ENCODE measurements at regions not wholly inside any gene's neighbourhood (a gene's known extent, or its start where the extent isn't known, plus 50 kb on each side); places are given as distances from the start of the nearest gene placed in this dataset.

DNA sequence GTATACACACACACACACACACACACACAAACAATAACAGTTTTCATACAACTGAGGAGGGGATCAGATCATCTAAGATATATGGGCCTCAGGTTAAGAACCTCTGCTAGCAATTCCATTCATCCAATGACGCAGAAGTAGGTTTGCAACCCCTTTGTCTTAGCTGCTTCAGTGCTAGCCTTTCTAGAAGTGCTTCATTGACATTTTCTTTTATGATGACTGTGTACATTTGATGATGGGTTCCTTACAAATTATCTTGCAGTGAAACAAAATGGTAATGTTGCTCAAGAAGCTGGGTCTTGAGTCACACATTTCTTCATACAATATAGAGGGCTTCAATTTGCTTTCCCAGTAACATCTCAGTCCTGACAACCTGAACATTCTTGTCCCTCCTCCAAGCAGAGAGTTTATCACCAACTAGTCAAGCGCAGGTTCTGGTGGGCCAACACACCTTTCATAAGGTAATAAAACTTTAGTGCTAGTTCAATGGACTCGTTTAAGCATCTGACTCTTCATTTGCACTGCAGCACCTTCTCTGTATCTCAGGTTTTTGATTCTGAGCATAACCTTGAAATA is 269.5 kb downstream of the CNTN3 start:
- no peak for DNase-seq

DNA sequence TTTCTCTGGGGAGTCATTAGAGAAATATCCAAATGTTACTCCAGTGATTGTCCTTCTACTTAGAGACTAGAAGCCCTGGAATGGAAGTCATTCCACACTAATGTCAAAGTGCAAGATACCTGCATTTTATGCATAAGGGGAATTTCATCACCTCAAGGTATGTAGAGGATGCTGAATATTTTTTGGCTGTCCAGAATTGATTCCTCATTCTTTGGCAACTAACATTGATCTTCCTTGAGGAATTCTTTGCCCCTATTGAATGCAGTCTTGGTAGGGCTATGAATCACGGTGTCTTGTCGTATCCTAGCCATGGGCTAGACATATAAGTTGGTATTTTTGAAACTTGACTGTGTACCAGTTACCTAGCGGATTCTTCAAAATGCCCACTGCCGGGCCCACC is 271.1 kb downstream of the CNTN3 start:
- no peak for DNase-seq

DNA sequence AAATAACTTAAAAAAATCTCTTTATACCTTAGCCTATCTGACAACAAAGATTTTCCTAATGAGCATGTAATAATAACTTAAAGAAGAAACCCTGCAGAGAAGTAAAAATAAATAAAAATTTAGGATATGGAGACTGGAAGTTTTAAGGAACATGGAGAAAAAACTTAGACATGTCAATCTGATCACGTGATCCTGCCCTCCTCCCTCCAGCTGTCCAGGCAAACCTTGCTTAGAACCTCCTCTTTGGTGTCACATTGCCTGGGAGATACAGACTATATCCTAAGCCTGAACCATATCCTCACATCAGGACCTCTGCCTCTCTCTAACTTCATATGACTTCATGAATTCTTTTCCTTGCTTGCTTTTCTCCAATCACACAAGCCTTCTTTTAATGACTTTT is 275.5 kb downstream of the CNTN3 start:
- DNase-seq = no peak

DNA sequence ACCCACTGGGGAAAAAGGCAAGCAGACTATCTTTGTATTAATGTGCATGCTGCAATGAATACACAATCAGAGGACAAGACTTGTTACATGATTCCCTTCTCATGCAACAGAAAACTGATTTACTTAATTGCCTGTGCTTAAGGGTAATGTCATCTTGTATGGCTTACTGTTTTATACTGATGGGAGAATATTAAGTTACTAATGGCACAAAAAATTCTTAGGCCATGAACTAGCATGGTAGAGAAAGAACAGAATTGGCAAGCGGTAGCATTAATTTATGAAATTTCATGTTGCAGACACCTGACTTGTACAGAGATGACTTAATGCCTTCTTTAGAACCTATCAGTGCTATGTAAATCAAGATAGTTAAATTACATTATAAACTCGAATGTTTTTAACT is 282.3 kb downstream of the CNTN3 start:
- DNase-seq = no peak

DNA sequence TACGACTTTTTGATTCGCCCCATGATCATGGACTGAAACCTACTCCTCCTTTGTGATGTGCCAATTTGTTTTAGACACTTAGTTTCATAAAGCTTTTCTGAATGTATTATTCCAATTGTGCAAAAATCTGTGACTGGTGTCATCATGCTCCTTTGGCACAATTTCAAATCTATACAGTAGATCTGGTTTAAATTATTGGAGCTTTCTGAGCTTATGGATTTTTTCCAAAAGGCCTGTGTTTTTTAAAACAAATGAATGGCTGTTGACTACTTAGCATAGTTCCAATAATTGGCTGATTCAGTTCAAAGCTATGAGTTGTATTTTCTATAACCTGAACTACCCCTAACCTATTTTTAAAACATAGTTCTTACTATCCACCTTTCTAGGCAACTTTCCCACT is 282.7 kb downstream of the CNTN3 start:
- DNase-seq = no peak

DNA sequence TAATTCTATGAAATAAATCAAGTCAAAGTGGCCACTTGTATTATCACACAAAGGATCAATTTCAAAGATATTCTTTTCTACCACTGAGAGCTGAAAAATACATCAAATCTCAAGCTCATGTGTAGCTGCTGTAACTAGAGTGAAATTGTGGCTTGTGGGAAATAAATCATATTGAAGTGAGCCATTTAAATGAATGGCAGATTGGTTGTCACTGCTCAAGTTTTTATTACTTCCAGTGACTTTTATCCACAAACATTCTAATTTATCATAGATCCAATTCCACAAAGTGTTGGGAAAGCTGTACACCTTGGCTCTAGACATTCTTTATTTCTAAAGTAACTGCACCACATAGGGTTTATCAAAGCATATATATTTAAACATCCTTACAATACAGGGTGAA is 285.4 kb downstream of the CNTN3 start:
- no peak for DNase-seq

DNA sequence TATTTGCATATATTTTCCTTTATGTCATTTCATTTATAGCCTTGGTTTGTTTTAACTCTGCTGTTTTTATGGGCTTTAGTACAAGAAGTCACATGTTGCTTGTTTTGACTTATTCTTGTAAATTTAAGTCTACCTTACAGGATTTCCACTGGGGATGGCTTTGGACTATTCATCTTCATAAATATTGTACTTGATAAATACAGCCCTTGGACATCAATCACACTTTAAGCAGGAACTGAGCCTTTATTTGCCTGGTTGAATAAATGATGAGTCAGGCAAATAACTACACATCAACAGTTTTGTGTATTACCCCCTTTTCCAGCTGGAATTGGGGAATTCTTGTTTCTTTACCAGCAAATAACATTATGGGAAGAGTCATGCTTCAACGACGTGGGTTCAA is 286.0 kb downstream of the CNTN3 start:
- DNase-seq = no peak

DNA sequence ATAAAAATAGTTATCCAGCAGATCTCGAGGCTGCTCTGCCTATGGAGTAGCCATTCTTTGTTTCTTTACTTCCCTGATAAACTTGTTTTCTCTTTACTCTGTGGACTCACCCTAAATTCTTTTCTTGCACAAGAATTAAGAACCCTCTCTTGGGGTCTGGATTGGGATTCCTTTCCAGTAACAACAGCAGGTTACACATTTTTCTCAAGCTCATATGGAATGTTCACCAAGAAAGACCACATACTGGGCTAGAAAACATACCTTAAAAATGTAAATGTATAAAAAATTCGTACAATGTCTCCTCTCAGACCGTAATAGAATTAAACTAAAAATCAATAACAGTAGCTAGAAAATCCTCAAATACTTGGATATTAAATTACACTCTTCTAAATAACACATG is 299.2 kb downstream of the CNTN3 start:
- DNase-seq = no peak

DNA sequence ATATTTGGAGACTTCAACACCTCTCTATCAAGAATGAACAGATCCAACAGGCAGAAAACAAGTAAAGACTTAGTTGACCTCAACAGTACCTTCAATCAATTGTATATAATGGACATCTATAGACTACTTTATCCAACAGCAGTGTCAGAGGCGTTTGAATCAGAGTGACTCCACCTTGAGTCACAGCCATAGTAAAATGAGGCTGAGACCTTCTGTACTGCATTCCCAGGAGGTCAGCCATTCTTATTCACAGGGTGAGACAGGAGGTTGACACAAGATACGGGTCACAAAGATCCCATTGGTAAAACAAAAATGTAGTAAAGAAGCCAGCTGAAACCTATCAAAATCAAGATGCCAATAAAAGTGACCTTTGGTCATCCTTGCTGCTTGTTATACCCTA is 299.8 kb downstream of the CNTN3 start:
- DNase-seq = no peak

DNA sequence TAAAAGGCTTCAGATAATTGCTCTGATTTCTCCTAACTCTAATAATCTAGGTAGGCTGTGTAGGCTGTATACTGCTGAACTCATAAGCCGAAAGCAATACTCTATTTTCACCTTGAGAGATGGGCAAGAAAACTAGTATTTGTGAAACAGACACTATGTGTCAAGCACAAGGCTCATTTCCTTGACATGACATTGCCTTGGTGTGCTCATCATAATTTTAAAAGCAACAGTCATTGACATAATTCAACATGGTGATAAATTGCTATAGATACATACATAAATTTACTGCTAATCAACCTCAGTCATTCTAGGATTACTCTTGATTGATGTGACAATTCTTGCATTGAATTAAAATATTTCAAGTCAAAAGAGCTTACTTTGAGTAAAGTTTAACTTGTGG is 304.7 kb downstream of the CNTN3 start:
- no peak for DNase-seq

DNA sequence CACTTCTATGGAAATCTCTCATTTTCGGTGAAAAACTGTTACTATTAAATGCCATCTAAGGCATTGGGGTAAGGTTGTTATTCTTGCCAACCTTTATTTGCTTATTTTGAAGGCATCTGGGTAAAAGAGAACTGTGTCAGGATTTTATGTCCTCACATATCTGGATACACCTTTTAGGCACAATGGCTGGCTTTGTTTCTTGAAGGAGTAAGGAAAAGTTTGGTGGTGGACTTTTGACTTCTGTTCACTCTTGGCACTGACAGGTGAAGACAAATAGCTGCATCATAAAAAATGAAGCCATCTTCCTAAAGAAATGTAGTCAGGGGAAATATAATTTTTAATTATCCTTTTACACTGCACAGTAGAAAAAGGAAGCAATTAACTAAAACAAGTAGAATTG is 310.0 kb downstream of the CNTN3 start:
- DNase-seq = no peak

DNA sequence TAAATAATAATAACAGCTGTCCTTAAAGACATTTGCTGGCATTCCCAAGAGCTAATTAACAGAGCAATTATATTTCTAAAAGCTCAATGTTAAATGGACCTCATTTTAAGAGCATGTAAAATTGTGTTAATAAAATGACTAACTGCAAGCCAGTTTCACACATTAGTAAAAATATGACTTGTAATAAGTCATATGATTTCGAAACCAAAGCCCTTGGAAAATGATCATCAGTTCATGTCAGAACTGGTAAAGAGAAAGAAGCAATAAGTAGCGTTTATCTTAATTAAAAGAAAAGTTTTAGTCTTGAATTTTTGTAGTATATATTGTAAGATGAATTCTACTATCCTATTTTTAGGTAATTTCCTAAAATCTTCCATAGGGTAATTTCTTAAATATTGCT is 310.7 kb downstream of the CNTN3 start:
- no peak for DNase-seq

DNA sequence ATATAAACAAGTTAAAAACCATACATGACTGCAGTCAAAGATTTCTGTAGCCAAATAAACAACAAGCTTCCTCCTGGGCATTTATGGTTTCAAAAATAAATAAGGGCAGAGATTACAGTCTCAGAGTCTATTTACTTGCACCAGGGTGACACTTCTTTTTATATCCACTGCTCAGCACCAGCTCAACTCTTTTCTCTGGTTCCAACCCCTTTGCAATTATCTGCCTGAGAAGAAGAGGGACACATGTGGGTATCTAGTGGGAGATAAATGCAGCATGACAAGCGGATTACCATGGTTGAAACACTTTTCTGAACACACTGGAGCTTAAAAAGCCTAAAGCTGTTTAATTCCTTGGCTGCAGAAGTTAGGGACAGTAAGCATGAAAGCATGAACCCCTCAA is 311.5 kb downstream of the CNTN3 start:
- DNase-seq = no peak

DNA sequence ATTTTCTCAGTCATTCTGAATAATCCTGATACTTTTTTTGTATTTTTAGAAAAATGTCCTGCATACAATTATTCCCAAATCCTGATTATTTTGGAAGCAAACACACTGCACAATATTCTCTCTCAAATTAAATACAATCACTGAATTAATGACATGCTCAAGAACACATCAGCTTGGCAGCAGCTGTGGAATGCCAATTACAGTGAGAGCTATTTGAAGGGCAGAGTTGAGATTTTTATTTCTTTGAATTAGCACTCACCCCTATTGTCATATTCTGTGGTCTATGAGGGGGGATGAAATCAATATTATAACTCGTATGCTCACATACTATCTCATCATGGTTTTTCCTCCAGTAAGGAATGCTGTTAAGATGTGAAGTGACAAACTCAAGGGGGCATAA is 312.2 kb downstream of the CNTN3 start:
- no peak for DNase-seq

DNA sequence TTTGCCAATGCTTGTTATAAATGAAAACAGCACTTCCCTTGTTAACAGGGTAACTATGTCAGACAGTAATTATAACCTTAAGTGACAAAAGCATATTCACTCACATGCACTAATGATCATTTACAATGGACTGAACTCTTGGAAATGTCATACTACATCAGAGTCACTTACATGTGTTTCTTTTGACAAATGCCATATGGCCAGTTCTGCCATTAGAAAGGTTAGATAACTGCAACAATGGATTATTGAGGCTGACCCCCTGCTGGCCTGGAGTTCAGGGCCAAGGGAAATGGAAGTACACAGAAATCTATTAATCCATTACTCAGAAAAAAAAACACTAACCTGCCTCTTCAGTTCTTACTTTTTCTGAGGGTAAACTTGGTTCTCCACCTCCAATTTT is 313.4 kb downstream of the CNTN3 start:
- DNase-seq = no peak

DNA sequence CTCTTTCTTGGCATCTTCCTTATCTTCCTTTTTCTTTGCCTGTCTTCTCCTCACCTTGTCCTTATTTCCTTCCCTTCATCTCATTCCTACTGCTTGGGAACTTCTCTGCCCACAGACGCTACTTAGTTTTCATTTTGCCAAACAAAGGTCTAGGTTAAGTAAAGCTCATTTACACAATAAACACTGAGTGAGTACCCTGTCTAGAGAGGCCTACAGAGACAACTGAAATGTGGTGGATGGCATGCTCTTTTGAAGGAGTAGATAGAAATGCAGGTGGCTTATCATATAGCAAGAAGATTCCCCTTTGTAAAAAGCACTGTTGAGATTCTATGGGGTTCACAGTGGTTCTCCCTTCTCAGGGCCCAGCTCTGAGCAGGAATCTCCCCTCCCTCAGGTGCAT is 319.0 kb downstream of the CNTN3 start:
- no peak for DNase-seq

DNA sequence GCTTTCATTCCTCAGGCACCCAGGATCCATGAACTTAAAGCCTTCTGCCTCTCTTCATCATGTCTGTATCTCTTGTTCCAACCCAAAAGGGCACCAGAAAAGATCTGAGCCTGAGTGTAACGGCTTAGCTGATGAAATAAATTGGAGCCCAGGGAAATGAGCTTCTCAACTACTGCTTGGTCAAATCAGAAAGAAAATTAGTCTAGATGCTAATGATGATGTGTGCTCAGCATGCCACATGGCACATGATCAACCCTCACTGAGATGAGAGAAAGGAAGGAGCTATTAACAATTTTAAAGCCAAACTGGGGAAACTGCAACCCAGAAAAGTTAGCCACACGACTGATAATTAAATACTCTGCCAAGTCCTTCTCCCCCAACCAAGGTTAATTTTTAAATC is 325.7 kb downstream of the CNTN3 start:
- no peak for DNase-seq

DNA sequence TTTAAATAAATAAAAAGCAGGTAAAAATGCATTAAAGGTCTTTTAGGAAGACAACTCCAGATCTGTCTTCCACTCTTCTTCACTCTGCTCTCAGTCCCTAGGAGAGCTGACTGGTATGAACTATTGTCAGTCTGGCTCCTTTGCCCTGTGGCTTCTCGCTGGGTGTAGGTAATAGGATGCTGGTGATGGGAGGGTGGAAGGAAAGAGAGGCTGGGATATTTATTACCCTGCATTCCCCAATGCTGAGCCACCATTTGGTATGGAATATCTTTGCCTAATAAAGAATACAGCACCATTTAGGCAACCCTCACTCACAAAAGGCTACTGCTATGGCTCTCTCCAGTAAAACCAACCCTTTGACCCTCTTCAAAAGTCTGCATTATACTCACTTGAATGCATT is 326.9 kb downstream of the CNTN3 start:
- DNase-seq = no peak

DNA sequence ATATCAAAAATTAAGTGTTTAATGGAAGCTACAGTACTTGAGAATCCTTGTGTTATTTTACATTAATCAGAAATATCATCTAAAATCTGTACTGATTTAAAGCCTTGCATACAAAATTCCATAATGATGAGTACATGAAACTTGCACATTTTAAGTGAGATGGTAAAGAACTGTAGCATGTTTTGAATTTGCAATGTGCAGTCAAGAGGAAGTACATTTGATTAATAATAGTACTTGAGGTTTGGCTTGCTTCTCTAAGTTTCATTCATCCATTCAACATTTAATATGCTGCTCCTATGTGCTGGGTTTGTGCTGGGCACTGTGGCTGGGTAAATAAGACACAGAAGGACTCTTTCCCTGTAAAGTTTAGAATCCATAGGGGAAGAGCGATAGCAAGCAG is 332.3 kb downstream of the CNTN3 start:
- no peak for DNase-seq

DNA sequence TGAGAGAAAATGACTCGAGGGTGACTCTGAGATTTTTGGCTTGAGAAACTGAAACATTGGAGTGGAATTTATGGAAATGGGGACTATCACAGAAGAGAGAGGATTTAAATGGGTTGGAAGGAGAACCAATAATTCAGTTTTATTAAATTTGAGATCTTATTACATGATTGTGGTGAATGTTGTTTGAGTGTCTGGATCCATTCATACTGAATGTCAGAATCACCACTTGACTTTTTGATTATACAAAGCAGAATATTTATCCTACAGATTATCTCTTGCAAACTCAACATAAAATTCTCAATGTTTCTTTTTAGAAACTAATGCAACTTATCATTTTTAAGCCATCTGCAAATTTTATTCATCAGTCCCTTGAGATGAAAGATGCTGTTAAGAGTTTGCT is 332.8 kb downstream of the CNTN3 start:
- DNase-seq = no peak

DNA sequence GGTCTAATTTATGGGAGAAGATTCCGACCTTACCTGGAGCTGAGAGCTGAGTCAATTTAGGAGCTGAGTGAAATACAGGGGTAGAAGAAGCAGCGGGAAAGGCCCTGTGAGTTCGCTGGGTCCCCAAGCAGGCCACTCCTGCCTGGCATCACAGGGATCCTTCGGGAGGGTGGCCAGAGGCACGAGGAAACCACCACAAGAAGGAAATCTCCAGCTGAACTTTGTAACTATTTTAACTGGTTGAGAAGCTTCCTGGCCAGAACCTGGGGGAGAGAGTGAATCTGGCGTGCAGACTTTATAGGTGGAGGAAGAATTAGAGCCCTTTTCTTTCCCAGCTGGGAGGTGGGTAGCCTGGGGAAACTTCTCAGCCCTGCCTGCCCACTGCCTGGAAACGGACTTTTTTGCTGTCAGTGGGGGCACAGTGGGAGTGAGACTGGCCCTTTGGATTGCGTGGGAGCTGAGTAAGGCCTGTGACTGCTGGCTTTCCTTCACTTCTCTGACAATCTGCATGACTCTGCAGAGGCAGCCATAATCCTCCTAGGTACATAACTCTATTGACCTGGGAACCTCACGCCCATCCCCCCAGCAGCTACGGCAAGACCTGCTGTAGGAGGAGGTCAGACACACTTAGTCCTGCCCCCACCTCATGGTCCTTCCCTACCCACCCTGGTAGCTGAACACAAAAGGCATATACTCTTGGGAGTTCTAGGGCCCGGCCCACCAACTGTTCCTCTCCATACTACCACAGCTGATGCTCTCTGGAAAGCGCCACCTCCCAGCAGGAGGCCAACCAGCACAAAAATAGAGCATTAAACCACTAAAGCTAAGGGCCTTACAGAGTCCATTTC is 340.7 kb downstream of the CNTN3 start:
- DNase-seq = no peak

DNA sequence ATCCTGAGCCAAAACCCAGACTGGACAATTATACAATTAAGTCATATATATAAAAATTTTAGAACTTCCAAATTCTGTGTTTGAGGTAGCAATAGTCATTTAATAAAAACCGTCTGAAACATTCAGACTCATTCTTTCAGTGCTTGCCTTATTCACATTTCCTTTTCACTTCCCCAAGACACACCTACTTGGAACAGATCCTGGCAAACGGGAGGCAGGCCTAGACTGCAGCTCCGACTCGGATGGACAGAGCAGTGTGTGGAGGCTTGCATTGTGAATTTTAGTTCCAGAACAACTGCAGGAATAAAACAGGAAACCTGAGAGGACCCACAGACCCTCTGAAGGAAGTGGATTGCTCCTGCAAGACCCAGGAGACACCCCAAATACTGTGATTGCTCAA is 341.4 kb downstream of the CNTN3 start:
- no peak for DNase-seq

DNA sequence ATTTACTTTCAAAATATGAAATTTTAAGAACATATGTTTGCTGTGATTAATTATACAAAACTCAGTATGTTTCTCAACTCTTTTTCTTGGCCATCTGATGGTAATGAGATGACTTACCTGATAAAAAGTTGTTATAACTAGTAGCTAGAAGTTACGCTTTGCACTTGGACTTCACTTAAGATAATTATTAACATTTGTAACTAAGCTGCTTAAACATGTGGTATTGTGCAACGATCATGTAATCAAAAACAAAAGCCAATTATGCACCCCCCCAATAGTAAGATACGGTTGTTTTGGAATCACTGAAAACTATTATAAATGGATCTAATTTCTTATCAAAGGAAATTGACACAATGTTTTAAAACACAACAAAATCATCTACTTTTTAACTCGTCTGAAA is 342.9 kb downstream of the CNTN3 start:
- DNase-seq = no peak

DNA sequence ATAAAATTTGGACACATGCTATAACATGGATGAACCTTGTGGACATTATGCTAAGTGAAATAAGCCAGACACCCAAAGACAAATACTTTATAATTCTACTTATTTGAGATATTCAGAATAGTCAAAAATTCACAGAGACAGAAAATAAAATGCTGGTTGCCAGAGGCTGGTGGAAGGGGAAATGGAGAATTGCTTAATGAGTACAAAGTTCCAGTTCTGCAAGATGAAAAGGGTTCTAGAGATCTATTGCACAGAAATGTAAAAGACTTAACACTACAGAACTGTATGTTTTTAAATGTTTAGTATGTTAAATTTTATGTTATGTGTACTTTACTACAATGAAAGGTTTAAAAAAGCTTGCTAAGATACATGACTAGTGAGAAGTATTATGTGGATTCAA is 344.8 kb downstream of the CNTN3 start:
- no peak for DNase-seq

DNA sequence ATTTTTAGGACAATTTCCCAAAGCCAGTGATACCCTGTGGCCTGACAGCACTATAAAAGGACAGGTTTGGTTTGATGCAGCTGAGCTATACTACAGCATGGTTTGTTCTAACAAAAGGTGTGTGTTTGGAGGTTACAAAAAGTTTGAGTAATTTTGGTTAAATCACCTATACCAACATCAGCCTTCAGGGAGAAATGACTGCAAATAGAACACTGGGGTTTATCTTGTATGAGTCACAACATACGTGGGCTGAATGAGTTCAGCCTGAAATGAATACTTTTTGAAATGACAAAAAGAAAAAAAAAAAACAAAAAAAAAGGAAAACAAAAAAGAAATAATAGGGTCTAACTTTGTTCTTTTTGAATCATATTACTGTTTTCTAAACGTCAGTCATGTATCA is 345.7 kb downstream of the CNTN3 start:
- DNase-seq = no peak
